Stimulated activated CD4-positive, alpha-beta T cell treated with anti-CD3 and anti-CD28 coated beads, Interleukin-1b, Interleukin-23, amount 100 ng/mL, for 1 hour (primary cell): ENCODE measurements at regions not wholly inside any gene's neighbourhood (a gene's known extent, or its start where the extent isn't known, plus 50 kb on each side); places are given as distances from the start of the nearest gene placed in this dataset.

Experiments
- DNase-seq, 2 donors: peaks; one replicate each; pipeline ENCODE4 v3.0.0-alpha.2; 2020; ENCODE audit warnings: low read depth in 2 of 2

DNA sequence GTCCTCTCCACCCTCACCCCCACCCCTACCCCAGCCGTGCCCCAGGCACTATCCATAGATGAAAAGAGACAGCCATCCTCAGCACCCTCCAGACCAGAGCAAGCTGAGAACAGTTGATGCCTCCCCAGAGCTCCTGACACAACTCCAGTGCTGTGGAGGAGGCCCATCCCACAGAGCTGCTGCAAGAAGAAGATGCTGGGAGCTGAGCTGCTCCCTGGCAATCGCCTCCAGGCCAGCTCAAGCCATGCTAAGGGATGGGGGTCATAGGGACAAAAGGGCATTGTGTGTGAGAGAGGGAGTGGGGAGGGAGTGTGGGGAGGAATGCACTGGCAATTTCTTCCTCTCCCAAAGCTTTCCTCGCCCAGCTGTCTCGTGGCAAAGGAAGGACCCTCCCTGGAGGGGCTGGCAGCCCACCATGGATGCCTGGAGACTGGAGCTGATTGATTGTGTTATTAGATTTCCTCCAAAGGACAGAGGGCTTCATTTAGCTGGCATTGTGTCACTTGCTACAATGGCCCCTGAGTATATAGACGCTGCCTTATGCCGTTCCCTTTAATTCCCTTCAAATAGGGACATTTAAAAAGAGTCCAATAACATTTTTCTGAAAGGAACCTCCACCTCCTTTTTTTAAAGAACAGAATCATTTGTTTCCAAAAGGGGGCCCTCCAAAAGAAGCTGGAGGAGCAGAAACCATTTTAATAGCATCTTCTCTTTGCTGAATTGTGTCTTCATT, 476.4 kb downstream of the FOXO1 start:
- DNase-seq: no peak

DNA sequence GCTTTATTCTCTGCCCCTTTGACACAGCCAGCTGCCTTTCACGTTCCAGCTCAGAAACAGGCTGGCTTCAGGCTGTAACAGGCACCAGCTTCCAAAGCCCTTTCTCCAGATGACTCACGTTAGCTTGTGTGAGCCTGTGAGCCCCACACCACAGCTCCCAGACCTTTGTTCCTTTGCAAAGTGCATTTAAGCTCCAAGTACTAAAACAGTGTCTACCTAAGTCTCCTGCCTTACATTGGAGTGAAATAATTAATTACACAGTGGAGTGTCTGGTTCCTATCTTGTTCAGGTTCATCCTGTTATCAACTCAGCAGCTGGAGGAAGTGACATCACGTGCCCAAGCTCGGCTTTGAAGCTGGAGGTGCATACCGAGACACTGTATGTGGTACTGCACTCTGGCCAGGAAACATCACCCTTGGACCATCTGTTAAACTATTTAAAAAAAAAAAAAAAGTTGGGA, 475.8 kb downstream of the FOXO1 start:
- peak in 1 of 2 donors; percentile 32 for DNase-seq

DNA sequence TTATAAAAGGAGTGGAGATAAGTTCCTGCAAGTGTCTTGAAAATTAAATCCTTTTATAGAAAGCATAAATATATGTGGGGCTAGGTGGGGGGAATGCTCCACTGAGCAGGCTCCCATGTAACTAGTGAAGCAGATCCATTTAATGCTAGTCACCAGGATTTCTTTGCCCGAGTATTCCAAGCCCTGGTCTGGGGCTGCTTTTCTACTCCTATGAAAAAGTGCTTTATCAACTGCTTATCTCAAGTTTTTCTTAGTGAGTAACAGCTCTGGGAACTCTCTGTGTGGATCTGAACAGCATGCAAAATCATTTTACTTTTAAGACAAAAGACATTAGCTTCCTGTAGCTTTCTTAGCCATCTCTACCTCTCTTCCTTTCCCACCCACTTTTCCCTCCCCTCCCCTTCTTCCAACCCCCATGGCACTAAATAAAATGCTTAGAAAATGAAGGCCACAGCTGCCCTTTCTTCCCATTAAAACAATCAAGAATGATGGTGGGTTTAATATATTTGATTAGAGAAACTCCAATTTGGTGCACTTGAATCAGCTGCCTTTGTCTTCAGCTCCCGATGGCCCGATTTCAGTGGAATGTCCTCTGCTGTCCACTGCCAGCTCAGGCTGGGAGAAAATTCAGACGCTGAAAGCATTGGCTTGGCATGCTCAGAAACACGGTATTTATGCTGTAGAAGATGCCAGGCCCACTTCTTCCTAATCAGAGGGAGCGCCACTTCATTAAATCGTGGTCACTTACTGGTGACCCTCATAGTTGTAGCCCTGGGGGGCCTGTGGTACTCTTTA, 475.1 kb downstream of the FOXO1 start:
- no peak for DNase-seq

DNA sequence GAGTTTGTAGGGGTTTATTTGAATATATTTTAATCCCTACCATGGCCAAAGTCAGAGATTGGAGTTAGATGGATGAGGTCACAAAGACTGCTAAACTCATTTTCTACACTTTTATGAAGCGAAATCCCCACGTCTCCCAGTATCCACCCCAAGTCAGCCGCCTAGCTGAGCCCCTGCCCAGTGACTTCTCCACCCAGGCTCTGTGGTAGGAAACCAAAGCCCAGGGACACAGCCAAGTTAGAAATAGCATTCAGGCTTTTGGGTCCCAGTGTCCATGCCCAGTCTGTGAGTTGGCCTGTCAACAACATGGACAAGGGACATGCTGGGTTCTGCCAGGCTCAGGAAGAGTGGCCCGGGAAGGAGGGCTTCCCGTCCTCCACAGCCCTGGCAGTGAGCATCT, 474.0 kb downstream of the FOXO1 start:
- no peak for DNase-seq

DNA sequence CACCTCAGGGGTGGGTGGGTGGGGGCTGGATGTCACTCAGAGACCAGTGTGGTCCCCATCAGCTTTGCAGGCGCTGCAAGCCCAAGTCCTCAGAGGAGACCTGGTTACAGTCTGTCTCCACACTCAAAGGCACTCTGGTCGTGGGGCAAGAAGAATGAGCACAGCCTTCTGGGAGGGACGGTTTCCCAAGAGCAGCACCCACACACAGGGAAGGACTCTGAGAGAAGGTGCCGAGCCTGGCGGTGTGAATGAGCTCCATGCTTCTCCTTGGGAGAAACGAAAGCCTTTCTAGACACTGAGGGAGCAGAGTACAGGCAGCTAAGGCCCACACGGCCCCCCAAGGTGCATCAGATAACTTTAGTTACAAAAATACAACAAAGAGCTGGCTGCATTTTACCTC, 473.6 kb downstream of the FOXO1 start:
- no peak for DNase-seq

DNA sequence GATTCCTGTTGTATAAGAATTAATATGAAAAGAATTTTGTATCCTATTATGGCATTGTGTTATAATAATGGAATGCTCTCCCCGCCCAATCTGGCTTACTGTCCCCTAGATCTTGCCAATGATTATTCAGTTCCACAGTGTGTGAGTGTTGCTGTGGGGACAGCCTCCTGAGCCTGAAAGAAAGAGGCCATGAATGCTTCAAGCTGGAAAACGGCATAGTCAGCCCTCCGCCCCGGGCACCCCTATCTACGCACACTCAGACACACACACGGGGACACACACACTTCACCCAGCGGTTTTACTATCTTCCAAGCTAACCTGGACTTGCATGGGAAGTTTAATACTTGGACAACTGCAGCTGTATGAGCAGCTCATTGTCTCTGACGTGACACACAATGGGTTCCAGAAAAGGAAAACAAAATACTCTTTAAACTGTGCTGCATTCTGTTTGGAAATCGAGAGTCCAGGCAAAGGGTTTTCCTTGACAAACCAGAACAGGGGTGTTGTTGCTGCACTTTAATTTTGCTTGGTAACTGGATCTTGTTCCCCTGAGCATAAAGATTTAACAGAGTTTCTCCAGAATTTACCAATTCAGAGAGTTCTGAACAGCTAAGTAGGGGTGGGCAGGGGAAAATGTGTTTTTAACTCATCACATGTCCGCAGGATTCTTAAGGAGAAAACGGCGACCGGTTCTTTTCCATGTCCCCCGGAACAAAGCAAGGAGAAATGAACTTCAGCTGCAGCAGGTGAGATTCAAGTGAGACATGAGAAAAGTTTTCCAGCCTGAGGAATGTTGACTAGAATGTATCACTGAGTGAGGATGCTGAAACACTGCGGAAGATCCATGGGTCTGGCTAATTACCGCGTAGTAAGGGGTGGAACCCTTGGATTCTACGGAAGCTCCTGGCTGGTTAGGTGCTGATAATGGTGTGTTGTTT, 472.9 kb downstream of the FOXO1 start:
- DNase-seq: no peak

DNA sequence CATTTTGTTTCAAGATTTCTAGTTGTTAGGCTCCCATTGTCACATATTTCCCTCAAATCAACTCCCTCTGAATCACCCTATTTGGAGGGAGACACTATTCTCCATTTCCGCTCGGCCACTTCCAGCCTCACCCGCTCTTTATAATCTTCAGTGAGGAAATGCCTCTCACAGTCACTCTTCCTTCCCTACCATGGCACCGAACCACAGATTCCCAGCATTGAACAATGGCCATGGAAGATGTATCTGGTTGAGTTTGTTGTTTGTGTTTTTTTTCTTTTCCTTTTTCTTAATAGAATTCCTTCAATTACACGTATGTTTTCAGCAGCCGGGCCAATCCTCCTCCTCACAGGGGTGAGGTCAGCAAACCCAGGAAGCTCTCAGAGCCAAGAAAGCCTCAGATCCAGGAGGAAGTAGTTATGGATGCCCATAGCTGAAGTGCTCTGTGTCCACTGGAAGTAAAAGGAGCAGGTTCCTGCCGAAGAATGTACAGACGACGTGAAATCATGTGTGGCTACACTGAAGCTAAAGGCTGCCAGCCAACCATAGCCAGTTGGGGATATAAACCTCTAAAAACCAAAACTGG, 472.1 kb downstream of the FOXO1 start:
- no peak for DNase-seq

DNA sequence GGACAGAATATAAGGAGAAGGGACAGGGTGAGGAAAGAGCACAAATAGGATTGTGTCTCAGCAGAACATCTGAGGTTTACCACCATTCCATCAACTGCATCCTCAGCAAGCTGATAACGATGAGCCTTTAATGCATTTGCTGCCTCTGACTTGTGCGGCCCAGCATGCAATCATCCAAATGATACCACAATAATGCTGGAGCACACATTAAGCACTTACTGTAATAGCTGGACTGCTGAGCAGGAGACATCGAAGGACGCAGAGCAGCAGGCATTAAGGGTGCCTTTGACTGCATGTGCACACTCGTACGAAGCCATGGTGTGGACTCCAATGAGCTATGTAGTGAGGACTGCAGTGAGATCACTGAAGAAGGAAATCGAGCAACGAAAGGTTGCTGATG, 469.4 kb downstream of the FOXO1 start:
- no peak for DNase-seq

DNA sequence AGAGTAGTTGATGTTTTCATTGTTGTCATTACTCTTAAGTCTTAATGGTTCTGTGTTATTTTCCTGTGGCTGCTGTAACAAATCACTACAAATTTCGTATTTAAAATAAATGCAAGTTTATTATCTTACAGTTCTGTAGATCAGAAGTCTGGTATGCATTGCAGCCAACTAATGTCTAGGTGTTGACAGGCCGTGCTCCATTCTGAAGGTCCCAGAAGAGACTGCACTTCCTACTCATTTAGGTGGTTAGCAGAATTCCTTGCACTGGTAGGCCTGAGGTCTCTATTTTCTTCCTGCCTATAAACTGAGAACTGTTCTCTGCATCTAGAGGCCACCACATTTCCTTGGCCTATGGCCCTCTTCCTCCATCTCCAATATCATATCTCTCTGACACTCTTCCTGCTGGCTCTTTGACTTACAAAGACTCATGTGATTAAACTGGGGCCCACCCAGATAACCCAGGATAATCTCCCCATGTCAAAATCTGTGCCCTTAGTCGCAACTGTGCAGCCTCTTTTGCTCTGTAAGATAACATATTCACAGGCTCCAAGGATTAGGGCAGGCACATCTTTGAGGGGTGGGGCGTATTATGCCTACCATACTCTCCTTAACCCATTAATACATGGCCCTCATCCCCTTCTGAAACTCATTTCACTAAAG, 468.4 kb downstream of the FOXO1 start:
- DNase-seq: no peak

DNA sequence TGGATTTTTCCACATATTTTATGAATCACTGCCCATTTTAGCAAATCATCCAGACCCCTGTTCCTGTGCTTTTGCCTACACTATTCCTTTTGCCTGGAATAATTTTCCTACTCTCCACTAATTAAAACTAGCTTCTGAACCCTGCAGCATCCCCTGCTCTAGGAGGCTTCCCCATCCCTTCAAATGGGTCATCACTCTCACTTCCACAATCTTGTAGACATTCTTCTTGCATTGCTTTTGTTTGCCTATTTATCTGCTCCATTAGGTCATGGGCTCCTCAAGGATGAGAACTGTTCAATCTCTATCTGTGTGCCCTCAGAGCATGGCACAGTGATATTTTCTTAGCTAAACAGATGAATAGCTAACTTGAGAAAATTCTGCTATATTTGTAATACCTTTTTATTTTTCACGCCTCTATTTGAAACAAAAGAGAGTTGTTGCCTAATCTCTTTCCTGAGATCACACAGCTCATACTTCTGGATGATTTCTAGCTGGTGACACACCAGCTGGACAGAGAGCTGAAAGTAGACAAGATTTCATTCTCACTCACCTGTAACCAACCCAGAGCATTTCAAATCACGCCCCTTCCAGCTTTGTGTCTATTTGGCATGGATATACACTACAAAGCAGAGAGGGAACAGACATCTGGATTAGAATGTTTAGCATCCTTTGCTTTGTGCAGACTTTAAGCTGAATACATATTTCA, 466.0 kb downstream of the FOXO1 start:
- DNase-seq: no peak

DNA sequence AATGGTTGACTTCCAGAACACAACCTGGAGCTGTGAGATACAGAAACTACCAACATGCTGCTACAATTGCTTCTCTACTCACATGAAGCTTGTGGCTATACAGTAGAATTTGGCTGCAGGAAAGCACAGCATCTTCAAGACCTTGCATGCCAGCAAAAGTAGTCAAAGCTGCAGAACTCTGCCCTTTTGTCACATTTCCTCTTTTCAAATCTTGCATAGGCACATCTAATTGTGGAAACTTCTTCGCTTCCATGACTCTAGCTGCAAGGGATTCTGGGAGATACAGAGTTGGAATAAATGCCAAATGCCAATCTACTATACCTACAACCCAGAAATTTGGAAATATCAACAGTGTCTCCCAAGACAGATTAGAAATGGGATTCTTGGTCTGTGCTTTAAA, 462.2 kb downstream of the FOXO1 start:
- DNase-seq: no peak

DNA sequence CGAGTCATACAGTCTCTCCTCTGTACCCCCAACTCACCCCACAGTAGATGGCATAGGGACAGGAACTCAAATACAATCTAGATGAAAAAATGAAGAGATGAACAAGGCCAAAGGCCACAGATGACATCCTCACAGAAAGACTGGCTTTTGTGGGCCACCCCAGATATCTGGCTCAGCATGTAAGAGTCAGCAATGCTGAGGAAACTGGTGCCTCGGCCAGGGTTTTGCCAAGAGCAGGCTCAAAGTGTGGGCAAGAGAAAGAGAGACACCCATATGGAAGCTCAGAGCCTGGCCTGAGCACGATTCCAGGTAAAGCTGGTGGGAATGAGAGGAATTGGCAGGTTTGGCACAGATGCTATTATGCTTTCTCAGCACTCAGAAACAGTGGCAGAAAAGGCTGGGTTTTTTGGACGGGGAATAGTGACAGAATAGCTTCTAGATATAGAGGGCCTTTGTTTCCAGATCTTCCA, 460.6 kb downstream of the FOXO1 start:
- DNase-seq: no peak

DNA sequence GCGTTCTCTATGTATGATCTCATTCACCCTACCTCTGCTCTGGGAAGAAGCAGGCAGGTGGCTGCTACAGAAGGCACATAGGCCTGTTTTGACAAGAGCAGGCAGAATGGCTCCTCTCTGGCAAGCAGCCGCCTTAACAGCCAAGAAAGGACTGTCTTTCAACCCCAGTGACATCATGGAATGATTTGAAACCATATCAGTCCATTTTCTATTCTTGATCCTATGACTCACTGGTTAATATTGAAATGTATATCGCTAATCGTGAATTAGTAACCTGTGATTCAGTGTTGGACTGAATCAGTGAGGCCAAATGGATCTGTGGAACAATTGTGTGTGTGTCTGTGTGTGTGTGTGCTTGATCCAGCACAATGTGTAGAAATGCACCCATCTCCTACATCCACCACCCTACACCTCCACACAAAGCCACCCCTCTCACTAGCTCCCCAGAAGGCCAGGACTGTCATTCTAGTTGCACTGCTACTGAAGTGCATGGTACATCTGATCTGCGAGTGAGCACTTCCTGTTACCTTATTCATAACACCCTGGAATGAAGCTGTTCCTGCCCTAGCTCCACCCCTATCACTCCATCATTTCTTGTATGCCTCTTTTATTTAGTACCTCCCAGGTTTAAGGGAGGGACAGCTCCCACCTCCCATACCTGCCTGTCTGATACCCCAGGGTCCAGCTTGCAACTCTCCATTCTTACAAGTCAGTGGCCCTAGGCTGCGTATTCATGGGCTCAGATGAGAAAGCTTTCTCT, 460.0 kb downstream of the FOXO1 start:
- DNase-seq: no peak

DNA sequence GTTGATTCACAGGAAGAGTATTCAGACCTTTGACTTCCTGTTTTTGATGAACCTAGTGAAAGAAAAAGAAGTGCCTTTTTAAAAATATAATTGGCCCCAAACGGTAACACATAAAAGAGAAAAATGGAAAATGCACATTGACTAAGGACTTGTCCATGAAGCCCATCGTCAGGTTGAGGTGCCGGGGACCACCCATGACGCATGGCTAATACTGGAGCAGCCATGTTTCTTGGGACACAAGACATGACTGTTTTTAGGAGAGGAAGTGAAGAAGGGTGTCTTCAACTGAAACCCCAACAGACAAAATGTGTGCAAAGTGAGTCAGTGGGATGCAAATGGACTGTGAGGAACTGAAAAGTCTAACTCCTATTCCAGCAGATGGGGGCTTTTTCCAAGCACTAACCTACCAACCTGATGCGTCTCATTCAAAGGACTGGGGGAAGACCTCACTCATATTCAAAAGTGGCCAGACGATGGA, 459.4 kb downstream of the FOXO1 start:
- DNase-seq: no peak

DNA sequence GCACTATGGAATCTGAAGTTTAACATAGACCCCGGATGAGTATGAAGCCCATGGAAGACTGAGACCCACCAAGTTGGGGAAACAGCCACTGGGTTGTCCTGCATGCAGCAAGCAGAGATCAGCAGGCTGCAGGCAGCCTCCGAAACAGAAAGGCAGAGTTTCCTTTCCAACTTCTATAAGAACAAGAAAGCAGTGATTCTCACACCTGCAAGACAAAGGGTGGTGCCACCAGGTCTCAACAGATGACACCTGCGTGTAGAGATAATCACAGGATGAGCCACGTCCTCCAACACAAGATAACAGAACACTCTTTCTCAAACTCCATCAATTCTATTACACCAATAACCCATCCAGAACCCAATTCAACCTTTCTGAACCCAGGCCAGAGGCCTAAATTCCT, 457.9 kb downstream of the FOXO1 start:
- DNase-seq: no peak

DNA sequence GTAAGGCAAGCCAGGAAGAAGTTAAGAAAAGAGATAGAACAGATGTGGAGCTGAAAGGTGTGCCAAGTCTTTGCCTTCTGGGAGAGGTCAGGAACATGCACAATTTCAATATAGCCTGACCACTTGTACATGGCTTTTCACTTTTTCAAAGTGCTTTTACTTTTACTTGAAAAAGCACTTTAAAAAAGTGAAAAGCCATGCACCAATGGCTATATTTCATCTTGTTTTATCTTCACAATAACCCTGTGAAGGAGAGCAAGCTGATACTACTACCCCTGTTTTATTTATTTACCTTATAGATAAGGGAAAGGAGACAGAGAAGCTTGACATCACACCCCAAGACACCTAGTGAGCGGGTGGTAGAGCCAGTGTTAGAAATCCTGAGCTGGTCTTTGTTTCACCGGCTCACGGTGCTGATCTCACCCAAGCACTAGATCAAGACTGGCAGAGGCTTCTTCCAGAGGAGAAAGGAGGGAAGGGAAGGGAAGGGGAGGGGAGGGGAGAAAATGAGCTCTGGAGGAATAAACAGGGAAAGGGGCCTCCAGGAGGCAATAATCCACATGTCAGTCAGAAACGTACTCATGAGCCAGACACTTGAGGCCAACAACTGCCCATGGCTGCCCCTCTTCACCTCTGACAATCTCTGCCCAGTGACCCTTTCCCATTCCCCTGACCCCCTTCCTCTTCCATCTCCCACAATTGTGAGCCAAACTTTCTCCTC, 455.4 kb downstream of the FOXO1 start:
- no peak for DNase-seq

DNA sequence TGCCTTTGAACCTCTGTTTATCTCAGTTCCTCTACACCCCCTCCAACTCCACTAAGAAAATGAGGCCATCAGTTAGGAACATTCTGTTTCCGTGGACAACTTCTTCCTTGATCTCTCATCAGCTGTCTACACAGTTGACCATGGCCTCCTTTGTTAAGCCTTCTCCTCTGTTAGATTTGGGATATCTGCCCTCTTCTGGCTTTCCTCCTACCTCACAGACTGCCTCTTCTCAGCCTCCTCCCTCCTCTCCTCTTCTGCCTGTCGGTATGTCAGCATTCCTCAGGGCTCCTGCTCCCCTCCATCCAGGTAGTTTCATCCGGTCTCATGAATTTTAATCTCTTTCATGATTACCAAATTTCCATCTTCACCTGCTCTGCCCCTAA, 454.9 kb downstream of the FOXO1 start:
- DNase-seq: no peak

DNA sequence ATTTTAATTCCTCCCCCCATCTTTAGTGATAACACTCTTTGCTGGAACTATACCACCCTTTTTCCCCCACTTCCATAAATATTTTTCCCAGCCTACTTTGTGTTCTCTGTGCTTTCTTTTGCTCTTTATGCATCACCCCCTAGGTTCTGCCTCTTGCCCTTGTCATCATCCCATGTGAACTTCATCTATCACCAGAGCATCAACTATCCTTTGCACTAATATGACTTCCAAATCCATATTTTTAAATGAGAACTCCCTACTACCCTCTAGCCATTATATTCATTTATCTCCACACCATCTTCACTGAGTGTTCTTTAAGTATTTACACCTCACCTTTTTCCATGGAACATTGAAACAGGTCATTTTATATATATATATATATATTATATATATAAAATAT, 452.7 kb downstream of the FOXO1 start:
- no peak for DNase-seq

DNA sequence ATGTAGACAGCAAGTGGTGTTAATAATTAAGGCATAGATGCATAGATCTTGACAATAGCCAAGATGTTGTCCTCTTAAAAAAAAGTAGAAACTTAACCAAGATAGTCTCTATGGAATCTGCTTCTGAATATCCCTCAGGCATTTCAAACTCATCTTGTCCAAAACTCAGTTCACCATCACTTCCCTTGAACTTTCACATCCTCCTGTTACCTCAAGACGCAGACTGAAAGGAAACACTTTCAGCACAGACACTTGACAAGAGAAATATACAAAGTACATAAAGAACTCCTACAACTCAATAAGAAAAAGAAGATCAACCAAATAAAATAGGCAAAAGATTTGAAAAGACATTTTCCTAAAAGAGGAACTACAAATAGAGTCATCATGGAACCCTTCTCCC, 451.1 kb downstream of the FOXO1 start:
- DNase-seq: no peak
